Transverse colon (tissue), 4 donors: ENCODE measurements at regions not wholly inside any gene's neighbourhood (a gene's known extent, or its start where the extent isn't known, plus 50 kb on each side); places are given as distances from the start of the nearest gene placed in this dataset.

ENCODE experiments used
- DNase-seq: peaks from one replicate; pipeline ENCODE4 v3.0.0-alpha.2; 2019
- H3K27ac ChIP-seq, 4 donors: fragments of 200-600 bp; sonication (generic); 2 replicates each; pipeline ENCODE4 v1.5.1; 2016 to 2018; ENCODE audit warnings: inconsistent platforms in 4 of 4
- H3K27me3 ChIP-seq: fragments of 200-600 bp; sonication (generic); 2 replicates; pipeline ENCODE4 v1.5.1; 2017; ENCODE audit warnings: inconsistent platforms
- H3K36me3 ChIP-seq, 4 donors: fragments of 200-600 bp; sonication (generic); 2 replicates each; pipeline ENCODE4 v1.5.1; 2017 to 2019; ENCODE audit warnings: inconsistent platforms in 4 of 4
- H3K4me1 ChIP-seq, 4 donors: fragments of 200-600 bp; sonication (generic); 2 replicates each; pipeline ENCODE4 v1.5.1; 2017 to 2020; ENCODE audit warnings: inconsistent platforms in 4 of 4
- H3K4me3 ChIP-seq, 4 donors: fragments of 200-600 bp; sonication (generic); 1 replicate in 1 of 4; 2 replicates in 3 of 4; pipeline versions ENCODE4 v1.5.1 to v1.6.1; 2017 to 2019; ENCODE audit warnings: inconsistent platforms in 4 of 4
- H3K9me3 ChIP-seq, 2 donors: fragments of 200-600 bp; sonication (generic); 2 replicates each; pipeline ENCODE4 v1.5.1; 2017 to 2019; ENCODE audit warnings: inconsistent platforms in 2 of 2
- EP300 ChIP-seq: sonication (generic); formaldehyde crosslinking; IDR thresholded peaks from one replicate; pipeline ENCODE4 v1.6.1; 2017; ENCODE audit warnings: antibody characterized with exemption, low read depth
- POLR2A ChIP-seq: fragments of 450-650 bp; IDR thresholded peaks from one replicate; pipeline ENCODE4 v1.6.1; 2016; ENCODE audit warnings: antibody characterized with exemption, mild to moderate bottlenecking, moderate library complexity
- POLR2AphosphoS5 ChIP-seq, 3 donors: sonication (generic); formaldehyde crosslinking; IDR thresholded peaks; one replicate each; pipeline ENCODE4 v1.6.1; 2016; ENCODE audit warnings: antibody characterized with exemption in 3 of 3
- WGBS, 2 donors: methylation state at CpG; one replicate each; pipeline ENCODE4 v1.1.5; 2018; ENCODE audit warnings: low coverage in 1 of 2; 5-methylcytosine and 5-hydroxymethylcytosine counted together
- in situ Hi-C, 4 donors: fragments of 200-750 bp; cut with MboI; loops; one replicate each; pipeline versions ENCODE4 v1.15.0 to v1.15.1; 2017; ENCODE audit warnings: low sequenced_read_pairs in 3 of 4, low pct_ligation_motif_present in 1 of 4, low pct_unique_long_range_greater_than_20kb in 1 of 4
- intact Hi-C: fragments of 100-400 bp; cut with DNase I; formaldehyde crosslinking; loops from one replicate; pipeline ENCODE4 v1.15.1; 2023; ENCODE audit warnings: low total_unique reads
- TF ChIP-seq, protein P1 (sequence below), 5 experiments: fragments of 200-600 bp in 3 of 5; fragments of 450-650 bp in 2 of 5; sonication (generic) in 3 of 5; IDR thresholded peaks; 1 replicate in 2 of 5; 2 replicates in 3 of 5; pipeline ENCODE4 v1.5.1; 2016 to 2017; ENCODE audit warnings: antibody characterized with exemption in 5 of 5, inconsistent platforms in 3 of 5, mild to moderate bottlenecking in 2 of 5, moderate library complexity in 1 of 5

DNA sequence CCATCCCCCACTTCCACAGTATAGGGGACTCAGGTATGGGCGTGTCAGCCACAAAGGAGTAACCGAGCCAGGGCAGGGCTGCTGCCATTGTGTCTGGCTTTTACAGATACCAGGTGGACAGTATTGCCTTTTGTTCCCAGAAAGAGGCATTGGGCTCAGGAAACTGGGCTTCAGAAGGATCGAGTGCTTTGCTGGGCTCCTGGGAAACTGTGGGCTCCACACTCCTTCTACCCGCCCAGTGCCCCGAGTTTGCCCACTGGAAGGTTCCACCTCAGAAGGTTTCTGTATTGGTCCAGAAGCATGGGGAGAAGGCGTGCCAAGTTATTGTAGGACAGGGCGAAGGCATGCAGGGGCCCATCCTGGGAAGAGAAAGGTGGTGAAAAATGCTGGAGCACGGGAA, 894.4 kb downstream of the TBC1D22A start:
- Histone ChIP-seq H3K4me3 (no peak overlapping the region), H3K27ac (no peak overlapping the region), H3K27me3 (no peaks in the 10 kb centered on the region), H3K9me3 (no peaks in the 10 kb centered on the region), H3K36me3 (no peaks in the 10 kb centered on the region), H3K4me1 (no peaks in the 10 kb centered on the region)
- DNase-seq: no peak
- TF ChIP-seq POLR2AphosphoS5 (IDR thresholded peaks at IDR 0.05): no peak
- TF ChIP-seq, protein P1, sequence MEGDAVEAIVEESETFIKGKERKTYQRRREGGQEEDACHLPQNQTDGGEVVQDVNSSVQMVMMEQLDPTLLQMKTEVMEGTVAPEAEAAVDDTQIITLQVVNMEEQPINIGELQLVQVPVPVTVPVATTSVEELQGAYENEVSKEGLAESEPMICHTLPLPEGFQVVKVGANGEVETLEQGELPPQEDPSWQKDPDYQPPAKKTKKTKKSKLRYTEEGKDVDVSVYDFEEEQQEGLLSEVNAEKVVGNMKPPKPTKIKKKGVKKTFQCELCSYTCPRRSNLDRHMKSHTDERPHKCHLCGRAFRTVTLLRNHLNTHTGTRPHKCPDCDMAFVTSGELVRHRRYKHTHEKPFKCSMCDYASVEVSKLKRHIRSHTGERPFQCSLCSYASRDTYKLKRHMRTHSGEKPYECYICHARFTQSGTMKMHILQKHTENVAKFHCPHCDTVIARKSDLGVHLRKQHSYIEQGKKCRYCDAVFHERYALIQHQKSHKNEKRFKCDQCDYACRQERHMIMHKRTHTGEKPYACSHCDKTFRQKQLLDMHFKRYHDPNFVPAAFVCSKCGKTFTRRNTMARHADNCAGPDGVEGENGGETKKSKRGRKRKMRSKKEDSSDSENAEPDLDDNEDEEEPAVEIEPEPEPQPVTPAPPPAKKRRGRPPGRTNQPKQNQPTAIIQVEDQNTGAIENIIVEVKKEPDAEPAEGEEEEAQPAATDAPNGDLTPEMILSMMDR (IDR thresholded peaks at IDR 0.05): no peak
- TF ChIP-seq POLR2A: no peak
- TF ChIP-seq EP300: no peak
- in situ Hi-C loops (no loop called here), intact Hi-C loops (no loop called here)
- WGBS, 2 donors: 73% methylated on average over 8 of the region's 8 CpGs; no CpG with 5 or more reads in 1 of the 2 donors

- no peaks in the 10 kb centered on the region for H3K4me1 ChIP-seq
- H3K9me3 ChIP-seq: no peaks in the 10 kb centered on the region
- TF ChIP-seq, protein P1 (IDR thresholded peaks at IDR 0.05): no peak
- TF ChIP-seq EP300 (no peak), POLR2A (no peak), POLR2AphosphoS5 (IDR thresholded peaks at IDR 0.05) (no peak)
- WGBS, 2 donors: 62 to 65% methylated on average over 3 of the region's 3 CpGs
- in situ Hi-C loops (no loop called here), intact Hi-C loops (no loop called here)
- H3K27ac ChIP-seq: no peak overlapping the region
- no peaks in the 10 kb centered on the region for H3K27me3 ChIP-seq
- H3K36me3 ChIP-seq: no peaks in the 10 kb centered on the region
- H3K4me3 ChIP-seq: no peak overlapping the region
- no peak for DNase-seq
Observed at GRCh38 chr22:47655930-47656329, 893.5 kb downstream of the TBC1D22A start.

DNA sequence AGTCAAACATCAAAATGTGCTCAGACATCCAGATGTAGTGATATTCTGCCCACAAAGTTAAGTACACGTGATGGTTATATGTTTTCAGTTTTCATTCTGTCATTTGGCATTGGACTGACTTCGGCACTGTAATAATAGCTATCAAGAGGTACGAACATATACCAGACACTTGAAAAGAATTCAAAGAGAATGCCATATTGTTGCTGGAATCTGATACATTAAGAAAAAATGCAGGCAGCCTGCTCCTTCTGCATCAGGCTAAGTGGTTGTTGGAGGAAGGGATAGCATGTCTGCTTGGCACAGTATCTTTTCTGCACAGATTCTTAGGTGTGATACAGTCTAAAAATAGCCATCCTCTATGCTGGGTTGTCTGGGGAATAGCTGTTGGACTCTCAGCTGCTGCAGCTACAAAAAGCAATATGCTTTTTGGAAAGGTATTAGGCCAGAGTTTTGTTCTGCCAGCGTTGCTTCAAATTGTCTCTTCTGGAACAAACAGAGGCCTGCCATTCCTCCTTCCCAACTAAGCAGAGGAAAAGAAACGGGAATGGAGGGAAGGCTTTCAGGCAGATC, 892.6 kb downstream of the TBC1D22A start:
- WGBS, 2 donors: 71% methylated on average over 5 of the region's 5 CpGs; no CpG with 5 or more reads in 1 of the 2 donors
- H3K27ac ChIP-seq: no peak overlapping the region
- in situ Hi-C loops (no loop called here), intact Hi-C loops (no loop called here)
- H3K27me3 ChIP-seq: no peaks in the 10 kb centered on the region
- DNase-seq: no peak
- H3K9me3 ChIP-seq: no peaks in the 10 kb centered on the region
- H3K4me1 ChIP-seq: no peaks in the 10 kb centered on the region
- H3K36me3 ChIP-seq: no peaks in the 10 kb centered on the region
- no peak for TF ChIP-seq POLR2AphosphoS5 (IDR thresholded peaks at IDR 0.05)
- no peak for TF ChIP-seq POLR2A
- TF ChIP-seq EP300: no peak
- TF ChIP-seq, protein P1 (IDR thresholded peaks at IDR 0.05): no peak
- no peak overlapping the region for H3K4me3 ChIP-seq

GRCh38 chr22:47653921-47654320, 891.5 kb downstream of the TBC1D22A start:
- H3K27me3 ChIP-seq: no peaks in the 10 kb centered on the region
- H3K9me3 ChIP-seq: no peaks in the 10 kb centered on the region
- no peak overlapping the region for H3K4me3 ChIP-seq
- 68 to 89% methylated on average over 2 to 3 of the region's 3 CpGs for WGBS, 2 donors
- intact Hi-C loops: no loop called here
- no peak for DNase-seq
- H3K27ac ChIP-seq: no peak overlapping the region
- no peaks in the 10 kb centered on the region for H3K4me1 ChIP-seq
- H3K36me3 ChIP-seq: no peaks in the 10 kb centered on the region
- in situ Hi-C loops: no loop called here
- TF ChIP-seq POLR2AphosphoS5 (IDR thresholded peaks at IDR 0.05) (no peak), EP300 (no peak), POLR2A (no peak)
- TF ChIP-seq, protein P1 (IDR thresholded peaks at IDR 0.05): no peak
